NCI-H146 (cell line): ENCODE measurements at regions not wholly inside any gene's neighbourhood (a gene's known extent, or its start where the extent isn't known, plus 50 kb on each side); places are given as distances from the start of the nearest gene placed in this dataset.

Source experiments
- DNase-seq: peaks from one replicate; lab custom pipeline; 2025; lab: John Stamatoyannopoulos, UW

DNA sequence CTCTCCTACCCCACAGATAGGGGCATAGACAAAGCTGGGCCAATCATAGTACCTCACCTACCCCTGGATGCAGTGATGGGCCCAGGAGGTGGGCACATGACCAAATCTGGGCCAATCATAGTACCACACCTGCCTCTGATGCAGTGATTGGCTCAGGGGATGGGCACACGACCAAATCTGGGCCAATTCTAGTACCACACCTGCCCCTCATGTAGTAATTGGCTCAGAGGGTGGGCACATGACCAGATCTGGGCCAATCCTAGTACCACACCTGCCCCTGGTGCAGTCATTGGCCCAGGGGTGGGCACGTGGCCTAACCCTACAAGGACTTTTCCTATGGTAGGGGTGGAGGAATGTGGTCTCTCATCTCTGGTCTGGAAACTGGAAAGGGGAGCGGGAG, 56.9 kb upstream of the MEF2A start:
- DNase-seq: no peak

- DNase-seq: no peak
Measured at GRCh38 chr15:99509686-99510461, 55.9 kb upstream of the MEF2A start.

- DNase-seq: no peak
Measured at GRCh38 chr15:99511531-99511865, 54.3 kb upstream of the MEF2A start.

DNA sequence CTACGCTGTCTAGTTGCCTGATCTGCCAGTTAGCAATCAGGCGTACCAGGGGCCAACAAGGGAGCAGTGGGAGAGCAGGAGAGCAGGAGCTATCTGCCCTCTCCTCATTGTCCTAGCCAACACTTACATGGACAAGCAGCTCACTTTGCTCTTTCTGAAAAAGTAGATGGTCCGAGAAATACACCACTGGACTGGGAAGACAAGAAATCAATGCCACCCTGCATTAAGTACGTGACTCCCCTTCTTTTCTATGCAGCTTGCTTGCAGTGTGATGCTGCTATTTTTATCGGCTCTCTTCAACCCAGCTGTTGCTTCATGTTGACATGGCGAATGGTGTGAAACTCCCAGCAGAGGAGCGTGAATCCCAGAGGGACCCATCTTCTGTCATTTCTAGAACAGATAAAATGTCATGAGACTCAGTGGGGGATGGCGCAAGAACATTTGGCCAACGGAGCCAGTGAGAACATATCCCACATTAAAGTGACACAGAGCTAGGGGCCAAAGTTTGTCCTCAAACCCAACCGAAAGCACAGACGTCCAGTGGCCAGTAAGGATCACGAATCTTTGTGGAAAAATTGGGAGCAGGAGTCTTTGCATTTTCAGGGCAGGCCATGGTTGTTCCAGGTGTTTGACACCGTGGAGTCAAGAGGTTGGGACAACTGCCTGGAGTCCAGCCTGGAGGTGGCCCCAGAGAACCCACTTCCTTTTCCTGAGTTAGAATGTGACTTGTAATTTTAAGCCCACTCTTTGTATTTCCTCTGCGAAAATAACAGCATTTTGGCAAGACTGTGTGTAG, 53.7 kb upstream of the MEF2A start:
- DNase-seq: no peak

GRCh38 chr15:99514306-99514705, 51.5 kb upstream of the MEF2A start:
- DNase-seq: no peak
